Nephron progenitor cell (in vitro differentiated cells): ENCODE measurements at regions not wholly inside any gene's neighbourhood (a gene's known extent, or its start where the extent isn't known, plus 50 kb on each side); places are given as distances from the start of the nearest gene placed in this dataset.

Experiments
- DNase-seq: peaks from one replicate; pipeline ENCODE4 v3.0.0; 2021
- H3K27ac Mint-ChIP-seq: 2 replicates; pipeline ENCODE4 v1.8.0; 2021; ENCODE audit warnings: mild to moderate bottlenecking, moderate library complexity, mixed read lengths
- H3K27me3 Mint-ChIP-seq: 2 replicates; pipeline ENCODE4 v1.8.0; 2021; ENCODE audit warnings: mild to moderate bottlenecking, low read depth, mixed read lengths; ENCODE audit not compliant: poor library complexity
- H3K36me3 Mint-ChIP-seq: 2 replicates; pipeline ENCODE4 v1.8.0; 2021; ENCODE audit warnings: low read depth, mixed read lengths
- H3K4me1 Mint-ChIP-seq: 2 replicates; pipeline ENCODE4 v1.8.0; 2021; ENCODE audit warnings: mixed read lengths
- H3K4me3 Mint-ChIP-seq: 2 replicates; pipeline ENCODE4 v1.8.0; 2021; ENCODE audit warnings: mild to moderate bottlenecking, moderate library complexity, mixed read lengths
- H3K9me3 Mint-ChIP-seq: 2 replicates; pipeline ENCODE4 v1.8.0; 2021; ENCODE audit warnings: mild to moderate bottlenecking, moderate library complexity, mixed read lengths
- CTCF ChIP-seq: fragments of 200-600 bp; sonication (generic); IDR thresholded peaks from 2 replicates; pipeline ENCODE4 v1.5.0; 2021; ENCODE audit warnings: antibody characterized with exemption

GRCh38 chr14:21988413-21988812, 314.8 kb upstream of the OR4E1 start:
- Mint-ChIP-seq H3K36me3 (no peaks in the 10 kb centered on the region), H3K4me3 (no peak overlapping the region), H3K27me3 (peaks cover 6% of the 10 kb centered on the region), H3K4me1 (no peaks in the 10 kb centered on the region), H3K9me3 (no peaks in the 10 kb centered on the region), H3K27ac (no peak overlapping the region)
- TF ChIP-seq CTCF = no peak
- no peak for DNase-seq

DNA sequence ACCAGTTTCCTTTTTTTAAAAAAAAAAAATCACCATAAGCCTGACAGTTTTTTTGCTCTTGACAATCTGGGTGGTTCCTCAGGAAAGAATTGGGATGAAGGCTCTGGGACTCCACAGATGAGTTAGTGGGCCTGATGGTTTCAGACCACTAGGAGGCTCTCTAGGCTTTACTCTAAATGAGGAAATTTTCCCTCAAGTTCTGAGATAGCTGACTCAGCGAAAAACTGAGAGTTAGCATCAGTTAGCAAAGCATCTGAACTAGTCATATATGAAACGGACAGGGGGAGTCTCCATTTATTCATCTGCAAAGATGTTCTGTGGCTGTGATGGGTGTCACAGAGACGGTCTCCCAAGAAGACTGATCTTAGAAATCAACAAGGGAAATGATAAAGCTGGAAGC, 314.3 kb upstream of the OR4E1 start:
- Mint-ChIP-seq H3K4me1 (no peaks in the 10 kb centered on the region), H3K27ac (no peak overlapping the region), H3K9me3 (no peaks in the 10 kb centered on the region), H3K4me3 (no peak overlapping the region), H3K27me3 (peaks cover 6% of the 10 kb centered on the region), H3K36me3 (no peaks in the 10 kb centered on the region)
- DNase-seq = peak; percentile 15
- peak; percentile 44 for TF ChIP-seq CTCF

- H3K27me3 Mint-ChIP-seq = peaks cover 3% of the 10 kb centered on the region
- no peak overlapping the region for H3K4me3 Mint-ChIP-seq
- no peak for DNase-seq
- TF ChIP-seq CTCF = no peak
- no peaks in the 10 kb centered on the region for H3K4me1 Mint-ChIP-seq
- peaks cover 6% of the 10 kb centered on the region for H3K9me3 Mint-ChIP-seq
- no peak overlapping the region for H3K27ac Mint-ChIP-seq
- no peaks in the 10 kb centered on the region for H3K36me3 Mint-ChIP-seq
Observed at GRCh38 chr14:21985081-21985480, 311.5 kb upstream of the OR4E1 start.

GRCh38 chr14:21978999-21979314, 305.3 kb upstream of the OR4E1 start:
- peaks cover 21% of the 10 kb centered on the region for H3K27me3 Mint-ChIP-seq
- no peak overlapping the region for H3K4me3 Mint-ChIP-seq
- TF ChIP-seq CTCF = no peak
- H3K27ac Mint-ChIP-seq = no peak overlapping the region
- no peaks in the 10 kb centered on the region for H3K4me1 Mint-ChIP-seq
- peaks cover 6% of the 10 kb centered on the region for H3K9me3 Mint-ChIP-seq
- H3K36me3 Mint-ChIP-seq = no peaks in the 10 kb centered on the region
- DNase-seq = no peak

DNA sequence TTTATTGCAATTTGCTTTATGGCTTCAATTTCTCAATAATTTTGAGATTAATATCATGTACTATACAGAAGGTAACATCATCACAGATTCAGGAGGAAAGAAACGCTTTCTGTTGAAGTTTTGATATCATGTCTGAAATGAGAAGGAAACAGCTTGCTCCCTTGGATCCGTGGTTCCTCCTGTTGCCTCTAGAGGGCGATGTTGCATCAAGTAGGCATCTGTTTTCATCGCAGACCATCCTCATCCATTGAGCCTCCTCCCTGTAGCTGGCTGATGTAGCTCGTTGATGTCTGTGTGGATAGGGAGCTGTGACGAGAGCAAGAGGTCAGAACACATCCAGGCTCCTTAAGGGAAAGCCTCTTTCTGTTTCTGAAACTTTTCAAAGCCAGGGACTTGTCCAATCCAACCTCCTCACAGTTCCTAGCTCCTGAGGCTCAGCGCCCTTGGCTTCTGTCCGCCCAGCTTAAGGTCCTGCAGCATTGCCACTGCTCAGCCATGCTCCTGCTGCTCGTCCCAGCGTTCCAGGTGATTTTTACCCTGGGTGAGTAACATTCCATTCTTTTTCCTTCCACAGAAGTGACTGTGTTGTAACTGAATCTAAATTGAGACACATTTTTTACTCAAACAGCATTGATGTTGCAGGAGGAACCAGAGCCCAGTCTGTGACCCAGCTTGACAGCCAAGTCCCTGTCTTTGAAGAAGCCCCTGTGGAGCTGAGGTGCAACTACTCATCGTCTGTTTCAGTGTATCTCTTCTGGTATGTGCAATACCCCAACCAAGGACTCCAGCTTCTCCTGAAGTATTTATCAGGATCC, 304.8 kb upstream of the OR4E1 start:
- Mint-ChIP-seq H3K4me1 (no peaks in the 10 kb centered on the region), H3K9me3 (peaks cover 6% of the 10 kb centered on the region), H3K36me3 (no peaks in the 10 kb centered on the region), H3K27ac (no peak overlapping the region), H3K4me3 (no peak overlapping the region), H3K27me3 (peaks cover 21% of the 10 kb centered on the region)
- DNase-seq = peak; percentile 68
- peak; percentile 79 for TF ChIP-seq CTCF

- Mint-ChIP-seq H3K9me3 (no peaks in the 10 kb centered on the region), H3K27ac (no peak overlapping the region), H3K36me3 (no peaks in the 10 kb centered on the region), H3K4me3 (no peak overlapping the region), H3K27me3 (peaks cover 50% of the 10 kb centered on the region), H3K4me1 (no peaks in the 10 kb centered on the region)
- DNase-seq = no peak
- TF ChIP-seq CTCF = no peak
Observed at GRCh38 chr14:21974741-21975140, 301.1 kb upstream of the OR4E1 start.
